ENCODE measurements at regions not wholly inside any gene's neighbourhood (a gene's known extent, or its start where the extent isn't known, plus 50 kb on each side); places are given as distances from the start of the nearest gene placed in this dataset.

- no peak for ATAC-seq
- Mint-ChIP-seq H3K4me1 (ENCODE audit: low read depth) (no peaks in the 10 kb centered on the region), H3K4me3 (no peak overlapping the region), H3K9me3 (no peaks in the 10 kb centered on the region), H3K36me3 (ENCODE audit: insufficient read depth) (no peaks in the 10 kb centered on the region), H3K27me3 (ENCODE audit: low read depth) (peaks cover 8% of the 10 kb centered on the region)
- DNase-seq = no peak
Measured at GRCh38 chr13:111555903-111556302, 235.5 kb downstream of the TEX29 start.

GRCh38 chr13:111556496-111556895, 236.1 kb downstream of the TEX29 start:
- DNase-seq (no peak), ATAC-seq (no peak)
- Mint-ChIP-seq H3K9me3 (no peaks in the 10 kb centered on the region), H3K4me1 (ENCODE audit: low read depth) (no peaks in the 10 kb centered on the region), H3K36me3 (ENCODE audit: insufficient read depth) (no peaks in the 10 kb centered on the region), H3K27me3 (ENCODE audit: low read depth) (peaks cover 11% of the 10 kb centered on the region), H3K4me3 (no peak overlapping the region)

GRCh38 chr13:111557921-111558699, 237.7 kb downstream of the TEX29 start:
- no peak for DNase-seq
- H3K27me3 Mint-ChIP-seq (ENCODE audit: low read depth) = peaks cover 14% of the 10 kb centered on the region
- H3K36me3 Mint-ChIP-seq (ENCODE audit: insufficient read depth) = no peaks in the 10 kb centered on the region
- H3K9me3 Mint-ChIP-seq = no peaks in the 10 kb centered on the region
- H3K4me3 Mint-ChIP-seq = no peak overlapping the region
- H3K4me1 Mint-ChIP-seq (ENCODE audit: low read depth) = no peaks in the 10 kb centered on the region
- ATAC-seq = no peak

GRCh38 chr13:111558700-111559088, 238.3 kb downstream of the TEX29 start:
- DNase-seq (no peak), ATAC-seq (no peak)
- H3K27me3 Mint-ChIP-seq (ENCODE audit: low read depth) = peaks cover 14% of the 10 kb centered on the region
- H3K4me3 Mint-ChIP-seq = no peak overlapping the region
- H3K36me3 Mint-ChIP-seq (ENCODE audit: insufficient read depth) = no peaks in the 10 kb centered on the region
- no peaks in the 10 kb centered on the region for H3K4me1 Mint-ChIP-seq (ENCODE audit: low read depth)
- H3K9me3 Mint-ChIP-seq = no peaks in the 10 kb centered on the region

- H3K9me3 Mint-ChIP-seq = no peaks in the 10 kb centered on the region
Measured at GRCh38 chr13:111559612-111560403, 239.4 kb downstream of the TEX29 start.

GRCh38 chr13:111561091-111561781, 240.8 kb downstream of the TEX29 start:
- H3K27me3 Mint-ChIP-seq (ENCODE audit: low read depth) = peaks cover 14% of the 10 kb centered on the region
- no peaks in the 10 kb centered on the region for H3K4me1 Mint-ChIP-seq (ENCODE audit: low read depth)
- ATAC-seq = no peak
- no peaks in the 10 kb centered on the region for H3K36me3 Mint-ChIP-seq (ENCODE audit: insufficient read depth)
- H3K9me3 Mint-ChIP-seq = no peaks in the 10 kb centered on the region
- no peak for DNase-seq
- H3K4me3 Mint-ChIP-seq = no peak overlapping the region

More at GRCh38 chr13:111559612-111560403, 239.4 kb downstream of the TEX29 start:
- ATAC-seq (no peak), DNase-seq (no peak)
- no peak overlapping the region for H3K4me3 Mint-ChIP-seq
- peaks cover 14% of the 10 kb centered on the region for H3K27me3 Mint-ChIP-seq (ENCODE audit: low read depth)
- H3K36me3 Mint-ChIP-seq (ENCODE audit: insufficient read depth) = no peaks in the 10 kb centered on the region
- H3K4me1 Mint-ChIP-seq (ENCODE audit: low read depth) = no peaks in the 10 kb centered on the region

- no peaks in the 10 kb centered on the region for H3K36me3 Mint-ChIP-seq (ENCODE audit: insufficient read depth)
Measured at GRCh38 chr13:111562716-111563115, 242.3 kb downstream of the TEX29 start.

GRCh38 chr13:111564606-111565005, 244.2 kb downstream of the TEX29 start:
- H3K36me3 Mint-ChIP-seq (ENCODE audit: insufficient read depth) = no peaks in the 10 kb centered on the region

More at GRCh38 chr13:111562716-111563115, 242.3 kb downstream of the TEX29 start:
- no peaks in the 10 kb centered on the region for H3K9me3 Mint-ChIP-seq
- no peak overlapping the region for H3K4me3 Mint-ChIP-seq
- no peak for ATAC-seq
- no peaks in the 10 kb centered on the region for H3K4me1 Mint-ChIP-seq (ENCODE audit: low read depth)
- H3K27me3 Mint-ChIP-seq (ENCODE audit: low read depth) = peaks cover 14% of the 10 kb centered on the region
- no peak for DNase-seq

GRCh38 chr13:111565400-111565799, 245.0 kb downstream of the TEX29 start:
- H3K4me3 Mint-ChIP-seq = no peak overlapping the region
- ATAC-seq (no peak), DNase-seq (no peak)
- H3K36me3 Mint-ChIP-seq (ENCODE audit: insufficient read depth) = no peaks in the 10 kb centered on the region
- H3K27me3 Mint-ChIP-seq (ENCODE audit: low read depth) = peaks cover 12% of the 10 kb centered on the region
- H3K4me1 Mint-ChIP-seq (ENCODE audit: low read depth) = no peaks in the 10 kb centered on the region
- no peaks in the 10 kb centered on the region for H3K9me3 Mint-ChIP-seq

More at GRCh38 chr13:111564606-111565005, 244.2 kb downstream of the TEX29 start:
- H3K4me1 Mint-ChIP-seq (ENCODE audit: low read depth) = no peaks in the 10 kb centered on the region
- H3K4me3 Mint-ChIP-seq = no peak overlapping the region
- H3K9me3 Mint-ChIP-seq = no peaks in the 10 kb centered on the region
- DNase-seq (no peak), ATAC-seq (no peak)
- peaks cover 12% of the 10 kb centered on the region for H3K27me3 Mint-ChIP-seq (ENCODE audit: low read depth)

- Mint-ChIP-seq H3K9me3 (no peaks in the 10 kb centered on the region), H3K4me3 (no peak overlapping the region), H3K27me3 (ENCODE audit: low read depth) (peaks cover 8% of the 10 kb centered on the region), H3K36me3 (ENCODE audit: insufficient read depth) (no peaks in the 10 kb centered on the region), H3K4me1 (ENCODE audit: low read depth) (no peaks in the 10 kb centered on the region)
- ATAC-seq (no peak), DNase-seq (no peak)
Measured at GRCh38 chr13:111566567-111566966, 246.1 kb downstream of the TEX29 start.

GRCh38 chr13:111567637-111568036, 247.2 kb downstream of the TEX29 start:
- Mint-ChIP-seq H3K4me3 (no peak overlapping the region), H3K36me3 (ENCODE audit: insufficient read depth) (no peaks in the 10 kb centered on the region), H3K4me1 (ENCODE audit: low read depth) (no peaks in the 10 kb centered on the region), H3K9me3 (no peaks in the 10 kb centered on the region), H3K27me3 (ENCODE audit: low read depth) (peaks cover 6% of the 10 kb centered on the region)
- ATAC-seq (no peak), DNase-seq (no peak)

- H3K27me3 Mint-ChIP-seq (ENCODE audit: low read depth) = peaks cover 6% of the 10 kb centered on the region
- H3K4me3 Mint-ChIP-seq = no peak overlapping the region
- no peak for ATAC-seq
- H3K36me3 Mint-ChIP-seq (ENCODE audit: insufficient read depth) = no peaks in the 10 kb centered on the region
- no peaks in the 10 kb centered on the region for H3K4me1 Mint-ChIP-seq (ENCODE audit: low read depth)
- H3K9me3 Mint-ChIP-seq = no peaks in the 10 kb centered on the region
- no peak for DNase-seq
Measured at GRCh38 chr13:111568290-111568689, 247.8 kb downstream of the TEX29 start.

- Mint-ChIP-seq H3K4me3 (no peak overlapping the region), H3K36me3 (ENCODE audit: insufficient read depth) (no peaks in the 10 kb centered on the region), H3K9me3 (peaks cover 12% of the 10 kb centered on the region), H3K4me1 (ENCODE audit: low read depth) (no peaks in the 10 kb centered on the region), H3K27me3 (ENCODE audit: low read depth) (peaks cover 6% of the 10 kb centered on the region)
- ATAC-seq = no peak
- DNase-seq = no peak
Measured at GRCh38 chr13:111570911-111571310, 250.5 kb downstream of the TEX29 start.

GRCh38 chr13:111572956-111573761, 252.7 kb downstream of the TEX29 start:
- no peak for ATAC-seq
- peaks cover 12% of the 10 kb centered on the region for H3K9me3 Mint-ChIP-seq
- no peaks in the 10 kb centered on the region for H3K36me3 Mint-ChIP-seq (ENCODE audit: insufficient read depth)
- H3K27me3 Mint-ChIP-seq (ENCODE audit: low read depth) = peaks cover 6% of the 10 kb centered on the region
- no peaks in the 10 kb centered on the region for H3K4me1 Mint-ChIP-seq (ENCODE audit: low read depth)
- DNase-seq = no peak
- no peak overlapping the region for H3K4me3 Mint-ChIP-seq

All from activated T-cell treated with anti-CD3 and anti-CD28 coated beads, Interleukin-2, amount 50 U/mL, for 4 hours (primary cell).